GM21717 (cell line): ENCODE measurements at regions not wholly inside any gene's neighbourhood (a gene's known extent, or its start where the extent isn't known, plus 50 kb on each side); places are given as distances from the start of the nearest gene placed in this dataset.
A peak's percentile ranks its signal among the peaks of the same experiment; 100 is the strongest.

ENCODE experiments used
- ATAC-seq: cut with Tn5 transposase; IDR thresholded peaks from one replicate; pipeline ENCODE4 v1.9.1; 2021; ENCODE audit warnings: mild to moderate bottlenecking, moderate library complexity; ENCODE audit not compliant: unreplicated experiment

DNA sequence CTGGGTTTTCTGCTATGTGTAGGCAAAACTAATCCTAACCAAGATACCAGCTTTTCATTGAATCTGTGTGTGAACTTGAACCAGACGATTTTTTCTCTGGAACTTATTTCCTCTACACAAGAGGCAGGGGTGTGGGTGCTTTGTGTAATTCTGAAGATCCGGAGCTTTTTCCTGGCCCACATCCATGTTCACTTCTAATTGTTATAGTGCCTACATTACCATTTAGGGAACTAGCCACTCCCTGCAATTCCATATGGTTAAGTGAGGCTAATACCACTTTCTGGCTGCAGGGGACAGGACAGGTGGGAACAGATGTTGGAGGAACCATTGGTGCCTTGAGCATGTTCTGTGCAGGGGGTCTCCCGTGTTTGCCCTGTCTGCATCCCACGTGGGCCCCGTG is 83.4 kb upstream of the FMN2 start:
- ATAC-seq = no peak

DNA sequence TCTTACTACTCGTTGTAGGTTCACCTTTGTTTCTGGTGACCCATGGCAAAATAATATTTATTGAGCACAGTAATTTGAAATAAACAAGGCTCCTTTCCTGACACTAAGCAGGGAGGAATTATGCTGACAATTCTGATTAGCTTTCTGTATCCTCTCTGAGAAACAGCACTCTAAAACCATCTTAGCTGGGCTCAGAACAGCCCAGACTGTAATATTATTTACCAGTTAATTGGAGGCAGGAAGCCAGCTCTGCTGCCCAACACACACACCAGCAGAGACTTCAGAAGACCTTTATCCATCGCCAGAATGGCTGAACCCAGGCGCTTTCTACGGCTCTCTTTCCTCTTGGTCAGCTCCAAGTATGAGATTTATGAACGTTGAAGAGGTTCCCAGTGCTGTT is 77.6 kb upstream of the FMN2 start:
- ATAC-seq = no peak

DNA sequence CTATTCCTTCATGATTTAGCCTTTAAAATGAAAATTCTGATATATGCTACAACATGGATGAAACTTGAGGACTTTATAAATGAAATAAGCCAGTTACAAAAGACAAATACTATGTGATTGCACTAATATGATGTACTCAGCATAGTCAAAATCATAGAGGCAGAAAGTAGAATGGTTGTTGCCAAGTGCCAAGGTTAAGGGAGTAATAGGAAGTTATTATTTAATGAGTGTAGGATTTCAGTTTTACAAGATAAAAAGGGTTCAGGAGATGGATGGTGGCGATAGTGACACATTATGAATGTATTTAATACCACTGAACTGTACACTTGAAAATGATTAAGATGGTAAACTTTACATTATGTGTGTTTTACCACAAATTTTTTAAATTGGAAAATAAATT is 73.1 kb upstream of the FMN2 start:
- no peak for ATAC-seq

DNA sequence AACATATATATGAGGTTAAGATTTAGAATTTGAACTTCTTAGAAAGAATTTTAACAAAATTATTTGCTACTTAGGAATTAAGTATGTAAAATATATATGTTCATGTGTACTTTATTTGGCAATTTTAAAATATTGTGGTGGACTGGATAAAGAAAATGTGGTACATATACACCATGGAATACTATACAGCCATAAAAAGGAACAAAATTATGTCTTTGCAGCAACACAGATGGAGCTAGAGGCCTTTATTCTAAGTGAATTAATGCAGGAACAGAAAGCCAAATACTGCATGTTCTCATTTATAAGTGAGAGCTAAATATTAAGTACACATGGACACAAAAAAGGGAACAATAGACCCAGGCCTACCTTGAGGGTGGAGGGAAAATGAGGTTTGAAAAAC is 72.2 kb upstream of the FMN2 start:
- ATAC-seq = no peak

DNA sequence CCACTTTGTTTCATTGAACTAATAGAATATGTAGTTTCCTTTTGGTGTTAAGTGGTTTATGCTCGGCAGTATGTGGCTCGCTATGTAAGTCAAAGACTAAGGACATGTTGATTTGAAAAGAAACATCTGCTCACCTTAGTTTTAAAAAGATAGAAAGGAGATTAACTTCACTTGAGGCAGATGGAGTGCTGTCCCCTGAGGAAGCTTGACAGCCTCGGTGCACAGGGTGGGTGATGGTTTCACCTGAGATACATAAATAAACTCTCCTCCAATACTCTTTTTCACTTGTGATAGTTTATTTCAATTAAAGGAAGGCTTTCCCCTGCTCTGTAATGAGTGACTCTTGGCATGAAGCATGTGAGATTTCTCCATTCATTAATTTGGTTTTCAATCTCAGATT is 70.8 kb upstream of the FMN2 start:
- no peak for ATAC-seq

DNA sequence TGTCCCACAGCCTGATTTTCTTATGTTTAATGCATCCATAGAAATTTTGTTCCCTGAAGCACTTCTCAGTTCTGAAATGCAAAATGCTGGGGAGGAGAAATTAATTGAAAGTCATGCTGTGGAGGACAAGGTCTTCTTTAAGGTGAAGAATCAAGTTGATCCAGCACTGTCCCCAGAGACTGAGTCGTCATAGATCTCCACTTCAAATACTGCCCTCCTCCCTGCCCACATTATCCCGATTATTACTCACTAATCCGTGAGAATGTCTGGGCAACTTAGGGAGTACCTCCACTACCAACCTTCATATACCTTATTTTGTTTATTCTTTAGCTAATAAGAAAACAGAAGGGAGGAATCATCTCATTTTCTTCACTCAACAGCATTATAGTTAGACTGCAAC is 70.0 kb upstream of the FMN2 start:
- no peak for ATAC-seq

DNA sequence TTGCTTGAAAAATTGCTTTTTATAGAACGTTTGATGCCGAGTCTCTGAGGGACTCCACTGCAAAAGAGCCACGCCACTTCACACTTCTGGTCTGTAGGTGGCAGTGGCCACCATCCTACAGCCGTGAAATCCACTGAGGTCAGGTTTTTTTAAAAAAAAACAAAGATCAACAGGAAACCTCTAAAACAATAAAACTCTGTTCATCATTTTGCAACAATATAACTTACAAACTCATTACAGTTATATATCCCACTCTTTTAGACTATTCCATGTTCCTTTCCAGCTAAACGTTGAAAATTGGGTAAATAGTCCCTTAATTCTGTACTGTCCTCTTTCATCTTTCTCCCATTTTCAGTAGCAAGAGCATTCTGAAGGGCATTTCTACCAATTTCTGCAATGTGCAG is 64.6 kb upstream of the FMN2 start:
- peak; percentile 80 for ATAC-seq

DNA sequence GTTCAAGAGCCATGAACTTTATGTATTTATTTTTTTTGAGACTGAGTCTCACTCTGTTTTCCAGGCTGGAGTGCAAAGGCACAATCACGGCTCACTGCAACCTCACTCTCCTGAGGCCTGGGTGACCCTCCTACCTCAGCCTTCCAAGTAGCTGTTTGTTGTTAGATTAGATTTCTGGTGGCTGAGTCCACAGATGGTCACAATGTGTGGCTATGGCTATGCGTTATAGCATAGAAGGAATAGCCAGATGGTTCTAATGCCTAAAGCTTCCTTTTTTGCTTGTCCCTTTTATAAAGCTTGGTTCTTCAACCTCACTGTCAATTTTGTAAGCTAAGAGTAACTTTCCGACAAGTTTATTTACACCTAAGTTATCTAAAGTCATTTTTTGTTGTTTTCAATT is 62.3 kb upstream of the FMN2 start:
- no peak for ATAC-seq

DNA sequence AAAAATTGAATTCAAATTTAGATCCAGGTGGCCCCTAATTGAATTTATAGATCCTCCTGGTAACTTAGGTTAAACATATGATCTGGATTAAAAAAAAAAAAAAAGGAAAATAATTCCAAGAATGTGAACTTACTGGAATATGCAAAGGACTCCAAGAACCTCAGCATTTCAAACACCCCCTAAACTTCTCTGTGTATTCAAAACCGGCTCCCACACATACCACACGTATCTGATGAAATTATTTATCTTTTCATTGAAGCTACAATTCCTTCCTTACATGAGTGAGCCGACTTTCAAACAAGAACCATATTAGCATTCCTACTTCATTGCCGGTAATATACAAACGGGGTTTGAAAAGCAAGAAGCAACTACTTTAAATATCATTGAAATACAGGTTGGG is 61.4 kb upstream of the FMN2 start:
- ATAC-seq = no peak

DNA sequence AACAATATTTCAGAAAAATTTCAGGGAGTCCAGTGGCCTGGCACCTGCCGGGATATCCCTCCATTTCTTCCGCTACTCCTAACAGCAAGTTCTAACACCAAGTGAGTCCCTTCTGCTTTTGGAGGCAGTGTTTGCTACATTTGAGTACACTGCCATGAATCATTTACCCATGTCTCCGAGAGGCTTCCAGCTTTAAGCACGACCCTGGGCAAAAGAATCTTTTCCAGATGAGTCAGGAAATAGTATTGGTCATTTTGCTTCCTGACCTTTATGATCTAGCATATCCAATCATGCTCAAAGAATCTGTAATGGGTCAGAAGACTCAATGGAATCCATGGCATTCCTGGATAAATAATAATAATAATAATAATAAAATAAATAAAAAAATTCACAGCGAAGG is 60.7 kb upstream of the FMN2 start:
- no peak for ATAC-seq

DNA sequence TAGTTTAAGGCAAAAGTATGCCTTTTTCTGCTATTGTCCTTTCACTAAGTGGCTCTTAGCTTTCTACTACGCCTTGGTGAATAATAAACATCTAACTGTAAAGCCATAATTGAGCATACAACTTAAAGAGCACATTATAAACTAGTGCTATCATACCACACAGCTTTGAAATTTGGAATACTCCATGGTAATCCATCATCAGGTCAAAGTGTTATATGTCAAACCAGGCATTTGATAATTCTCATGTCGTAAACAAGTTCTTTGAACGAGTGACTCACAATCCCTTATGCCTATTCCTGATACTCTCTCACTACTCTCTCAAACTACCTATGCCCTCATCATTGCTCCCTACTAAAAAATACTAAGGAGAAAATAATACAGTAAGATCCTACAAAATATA is 60.3 kb upstream of the FMN2 start:
- no peak for ATAC-seq

DNA sequence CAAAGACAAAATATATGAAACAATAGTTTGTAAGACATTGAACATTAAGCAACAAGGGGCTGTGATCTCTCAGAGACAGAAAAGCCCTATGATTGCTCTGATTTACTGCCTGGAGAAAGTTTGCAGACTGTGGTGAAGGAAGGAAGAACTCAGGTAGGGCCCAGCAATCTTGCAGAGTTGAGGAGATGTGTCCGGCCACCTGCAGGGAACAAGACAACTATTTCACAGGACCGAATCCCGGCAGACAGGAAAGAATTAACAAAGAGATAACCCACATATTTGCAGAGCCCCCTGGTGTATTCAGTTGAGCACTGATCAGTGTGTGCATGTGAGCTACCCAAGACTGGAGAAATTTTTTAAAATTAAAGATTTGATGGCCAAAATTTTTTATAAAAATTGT is 58.3 kb upstream of the FMN2 start:
- no peak for ATAC-seq

DNA sequence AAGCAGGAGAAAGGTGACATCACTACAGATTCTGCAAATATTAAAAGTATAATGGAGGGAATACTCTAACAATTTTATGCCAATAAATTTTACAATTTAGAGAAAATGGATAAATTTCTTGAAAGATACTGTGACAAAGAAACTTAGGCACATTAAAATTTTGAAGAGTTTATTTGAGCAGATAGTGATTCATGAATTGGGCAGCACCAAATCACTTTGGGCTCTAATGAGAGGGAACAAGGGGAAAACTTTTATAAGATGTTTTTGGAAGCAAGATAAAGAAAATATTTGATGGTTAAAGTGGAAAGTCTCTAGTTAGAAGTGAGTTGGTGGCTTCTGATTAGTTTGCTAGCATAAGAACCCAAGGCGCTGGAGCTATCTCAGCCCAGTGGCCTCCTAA is 55.2 kb upstream of the FMN2 start:
- ATAC-seq = no peak
